ENCODE measurements at regions not wholly inside any gene's neighbourhood (a gene's known extent, or its start where the extent isn't known, plus 50 kb on each side); places are given as distances from the start of the nearest gene placed in this dataset.

GRCh38 chr21:36589352-36589971 is 109.5 kb upstream of the SIM2 start:
- TF ChIP-seq, protein P1, sequence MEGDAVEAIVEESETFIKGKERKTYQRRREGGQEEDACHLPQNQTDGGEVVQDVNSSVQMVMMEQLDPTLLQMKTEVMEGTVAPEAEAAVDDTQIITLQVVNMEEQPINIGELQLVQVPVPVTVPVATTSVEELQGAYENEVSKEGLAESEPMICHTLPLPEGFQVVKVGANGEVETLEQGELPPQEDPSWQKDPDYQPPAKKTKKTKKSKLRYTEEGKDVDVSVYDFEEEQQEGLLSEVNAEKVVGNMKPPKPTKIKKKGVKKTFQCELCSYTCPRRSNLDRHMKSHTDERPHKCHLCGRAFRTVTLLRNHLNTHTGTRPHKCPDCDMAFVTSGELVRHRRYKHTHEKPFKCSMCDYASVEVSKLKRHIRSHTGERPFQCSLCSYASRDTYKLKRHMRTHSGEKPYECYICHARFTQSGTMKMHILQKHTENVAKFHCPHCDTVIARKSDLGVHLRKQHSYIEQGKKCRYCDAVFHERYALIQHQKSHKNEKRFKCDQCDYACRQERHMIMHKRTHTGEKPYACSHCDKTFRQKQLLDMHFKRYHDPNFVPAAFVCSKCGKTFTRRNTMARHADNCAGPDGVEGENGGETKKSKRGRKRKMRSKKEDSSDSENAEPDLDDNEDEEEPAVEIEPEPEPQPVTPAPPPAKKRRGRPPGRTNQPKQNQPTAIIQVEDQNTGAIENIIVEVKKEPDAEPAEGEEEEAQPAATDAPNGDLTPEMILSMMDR (IDR thresholded peaks at IDR 0.05; ENCODE audit: low read length, missing control alignments): peak; percentile 56
- no peak overlapping the region for H3K4me3 ChIP-seq (replicated peaks; ENCODE audit: low read depth, low read length)
- peak; percentile 37 for DNase-seq (ENCODE audit: low read depth)

- TF ChIP-seq, protein P1 (IDR thresholded peaks at IDR 0.05; ENCODE audit: low read length, missing control alignments): no peak
These were observed 107.5 kb upstream of the SIM2 start for GRCh38 chr21:36591326-36591970.

DNA sequence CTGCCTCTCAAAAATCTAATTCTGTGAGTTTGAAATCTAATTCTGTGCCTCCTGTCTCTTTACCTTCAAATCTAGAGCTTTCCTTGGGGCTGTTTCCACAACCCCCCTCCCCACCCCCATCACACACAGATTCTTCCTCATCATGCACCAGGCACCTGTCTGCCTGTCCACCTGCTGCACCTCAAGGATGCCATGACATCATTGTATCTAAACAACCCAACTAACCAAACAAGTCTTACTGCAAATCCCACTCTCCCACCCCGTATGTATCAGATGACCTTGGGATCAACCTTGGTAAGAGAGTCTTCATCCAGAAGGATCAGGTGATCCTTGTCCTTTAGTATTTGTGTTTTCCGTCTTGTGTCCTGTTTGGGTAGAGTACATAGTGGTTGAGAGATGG is 102.7 kb upstream of the SIM2 start:
- H3K4me3 ChIP-seq (replicated peaks; ENCODE audit: low read depth, low read length): no peak overlapping the region
- DNase-seq (ENCODE audit: low read depth): no peak
- TF ChIP-seq, protein P1 (IDR thresholded peaks at IDR 0.05; ENCODE audit: low read length, missing control alignments): no peak

More at GRCh38 chr21:36591326-36591970, 107.5 kb upstream of the SIM2 start:
- no peak for DNase-seq (ENCODE audit: low read depth)
- H3K4me3 ChIP-seq (replicated peaks; ENCODE audit: low read depth, low read length): no peak overlapping the region

- no peak for DNase-seq (ENCODE audit: low read depth)
- H3K4me3 ChIP-seq (replicated peaks; ENCODE audit: low read depth, low read length): no peak overlapping the region
- TF ChIP-seq, protein P1 (IDR thresholded peaks at IDR 0.05; ENCODE audit: low read length, missing control alignments): no peak
These were observed 97.6 kb upstream of the SIM2 start for GRCh38 chr21:36601362-36601761.

GRCh38 chr21:36602735-36603134 is 96.2 kb upstream of the SIM2 start:
- H3K4me3 ChIP-seq (replicated peaks; ENCODE audit: low read depth, low read length): no peak overlapping the region
- no peak for DNase-seq (ENCODE audit: low read depth)
- TF ChIP-seq, protein P1 (IDR thresholded peaks at IDR 0.05; ENCODE audit: low read length, missing control alignments): no peak

DNA sequence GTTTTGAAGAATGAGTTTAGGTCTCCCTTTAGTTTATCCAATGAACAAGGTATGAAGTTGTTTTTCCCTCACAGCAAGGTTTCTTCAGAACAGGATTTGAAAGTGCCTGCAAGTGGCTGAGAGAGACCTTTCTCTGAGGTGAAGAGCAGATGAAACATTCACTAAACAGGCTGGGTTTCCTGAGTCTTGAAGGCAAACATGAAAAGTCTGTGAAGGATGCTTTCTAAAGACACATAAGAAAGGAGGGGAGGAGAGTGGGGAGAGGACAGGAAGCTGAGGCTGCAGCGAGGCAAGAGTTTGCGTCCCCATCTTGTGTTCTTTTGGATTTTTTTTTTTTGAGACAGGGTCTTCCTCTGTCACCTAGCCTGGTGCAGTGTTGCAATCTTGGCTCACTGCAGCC is 95.7 kb upstream of the SIM2 start:
- no peak for DNase-seq (ENCODE audit: low read depth)
- TF ChIP-seq, protein P1 (IDR thresholded peaks at IDR 0.05; ENCODE audit: low read length, missing control alignments): no peak
- no peak overlapping the region for H3K4me3 ChIP-seq (replicated peaks; ENCODE audit: low read depth, low read length)

GRCh38 chr21:36605426-36605825 is 93.5 kb upstream of the SIM2 start:
- no peak for DNase-seq (ENCODE audit: low read depth)
- H3K4me3 ChIP-seq (replicated peaks; ENCODE audit: low read depth, low read length): no peak overlapping the region
- TF ChIP-seq, protein P1 (IDR thresholded peaks at IDR 0.05; ENCODE audit: low read length, missing control alignments): no peak

All from fibroblast of pulmonary artery (primary cell).